ENCODE measurements at regions not wholly inside any gene's neighbourhood (a gene's known extent, or its start where the extent isn't known, plus 50 kb on each side); places are given as distances from the start of the nearest gene placed in this dataset.

DNA sequence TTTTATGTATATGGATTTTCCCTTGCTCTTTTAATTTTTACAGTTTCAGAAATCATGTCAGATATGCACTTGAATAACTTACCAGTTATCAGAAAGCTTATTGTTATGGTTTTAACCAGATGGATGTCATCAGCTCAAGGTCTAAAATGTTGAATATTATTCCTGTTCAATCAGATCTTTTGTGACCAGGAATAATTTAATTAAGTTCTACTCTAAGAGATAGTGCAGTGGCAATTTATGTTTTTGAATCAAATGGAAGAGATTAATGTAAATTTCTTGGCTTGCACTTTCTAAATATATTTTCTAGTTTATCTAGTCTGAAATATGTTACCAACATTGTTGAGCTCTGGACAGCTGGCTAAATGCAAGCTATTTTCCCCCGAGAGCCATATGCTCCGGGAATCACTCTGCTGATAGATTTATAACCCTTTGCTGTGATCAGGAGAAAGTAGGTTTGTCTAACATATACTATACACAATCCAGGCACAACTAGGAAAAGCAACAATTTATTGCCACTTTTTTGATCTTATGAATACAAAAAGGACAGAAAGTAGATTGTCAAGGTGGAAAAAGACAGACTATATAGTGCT is 76.8 kb upstream of the CD96 start:
- Histone ChIP-seq H2AFZ (ENCODE audit: control insufficient read depth, low read length) (no peak overlapping the region), H3K4me1 (ENCODE audit: control insufficient read depth, extremely low read depth, insufficient read depth, low read length) (no peaks in the 10 kb centered on the region), H3K4me2 (ENCODE audit: control insufficient read depth, extremely low read depth, insufficient read depth, low read depth, low read length) (no peak overlapping the region)

DNA sequence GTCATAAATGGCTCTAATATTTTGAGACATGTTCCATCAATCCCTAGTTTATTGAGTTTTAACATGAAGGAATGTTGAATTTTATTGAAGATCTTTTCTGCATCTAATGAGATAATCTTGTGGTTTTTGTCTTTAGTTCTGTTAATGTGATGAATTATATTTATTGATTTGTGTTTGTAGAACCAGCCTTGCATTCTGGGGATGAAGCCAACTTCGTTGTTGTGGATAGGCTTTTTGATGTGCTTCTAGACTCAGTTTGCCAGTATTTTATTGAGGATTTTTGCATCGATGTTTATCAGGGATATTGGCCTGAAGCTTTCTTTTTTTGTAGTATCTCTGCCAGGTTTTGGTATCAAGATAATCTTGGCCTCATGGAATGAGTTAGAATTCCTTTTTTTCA is 72.0 kb upstream of the CD96 start:
- dilution Hi-C loops (cut with MboI; ENCODE audit: extremely low pct_ligation_motif_present, low sequenced_read_pairs) = no loop called here
- Histone ChIP-seq H3K36me3 (ENCODE audit: control insufficient read depth in 2 of 2, extremely low read depth in 1 of 2, insufficient read depth in 2 of 2, low read length in 2 of 2) (no peaks in the 10 kb centered on the region), H3K27me3 (ENCODE audit: control insufficient read depth, extremely low read depth, insufficient read depth, low read length) (no peaks in the 10 kb centered on the region), H3K9me1 (ENCODE audit: control insufficient read depth, extremely low read depth, insufficient read depth, low read length) (no peaks in the 10 kb centered on the region), H4K20me1 (ENCODE audit: control insufficient read depth, extremely low read depth, insufficient read depth, low read length) (no peaks in the 10 kb centered on the region), H2AFZ (ENCODE audit: control insufficient read depth, low read length) (no peak overlapping the region), H3K4me1 (ENCODE audit: control insufficient read depth, extremely low read depth, insufficient read depth, low read length) (no peaks in the 10 kb centered on the region), H3K4me2 (ENCODE audit: control insufficient read depth, extremely low read depth, insufficient read depth, low read depth, low read length) (no peak overlapping the region), H3K9ac (ENCODE audit: control insufficient read depth, extremely low read depth, insufficient read depth, low read length) (no peak overlapping the region), H3K4me3 (ENCODE audit: control insufficient read depth in 2 of 3, extremely low read depth in 1 of 3, insufficient read depth in 2 of 3, low read depth in 1 of 3, low read length in 3 of 3) (no peak overlapping the region), H3K79me2 (ENCODE audit: control insufficient read depth, insufficient read depth, low read length) (no peaks in the 10 kb centered on the region), H3K9me3 (ENCODE audit: control insufficient read depth, low read depth, low read length) (no peaks in the 10 kb centered on the region), H3K27ac (ENCODE audit: control insufficient read depth, insufficient read depth, low read length) (no peak overlapping the region)
- FAIRE-seq = no peak
- no peak for TF ChIP-seq EZH2 (IDR thresholded peaks at IDR 0.05; ENCODE audit: low read length)
- TF ChIP-seq, protein P1, sequence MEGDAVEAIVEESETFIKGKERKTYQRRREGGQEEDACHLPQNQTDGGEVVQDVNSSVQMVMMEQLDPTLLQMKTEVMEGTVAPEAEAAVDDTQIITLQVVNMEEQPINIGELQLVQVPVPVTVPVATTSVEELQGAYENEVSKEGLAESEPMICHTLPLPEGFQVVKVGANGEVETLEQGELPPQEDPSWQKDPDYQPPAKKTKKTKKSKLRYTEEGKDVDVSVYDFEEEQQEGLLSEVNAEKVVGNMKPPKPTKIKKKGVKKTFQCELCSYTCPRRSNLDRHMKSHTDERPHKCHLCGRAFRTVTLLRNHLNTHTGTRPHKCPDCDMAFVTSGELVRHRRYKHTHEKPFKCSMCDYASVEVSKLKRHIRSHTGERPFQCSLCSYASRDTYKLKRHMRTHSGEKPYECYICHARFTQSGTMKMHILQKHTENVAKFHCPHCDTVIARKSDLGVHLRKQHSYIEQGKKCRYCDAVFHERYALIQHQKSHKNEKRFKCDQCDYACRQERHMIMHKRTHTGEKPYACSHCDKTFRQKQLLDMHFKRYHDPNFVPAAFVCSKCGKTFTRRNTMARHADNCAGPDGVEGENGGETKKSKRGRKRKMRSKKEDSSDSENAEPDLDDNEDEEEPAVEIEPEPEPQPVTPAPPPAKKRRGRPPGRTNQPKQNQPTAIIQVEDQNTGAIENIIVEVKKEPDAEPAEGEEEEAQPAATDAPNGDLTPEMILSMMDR (optimal IDR thresholded peaks at IDR 0.05 in 1 of 3, IDR thresholded peaks at IDR 0.05 in 1 of 3, conservative IDR thresholded peaks at IDR 0.05 in 1 of 3; ENCODE audit: extremely low read depth in 1 of 3, insufficient read depth in 2 of 3, low read length in 3 of 3) = no peak
- DNase-seq (ENCODE audit: low read depth, low spot score) = no peak

More for the DNA sequence above, 76.8 kb upstream of the CD96 start:
- TF ChIP-seq, protein P1 (optimal IDR thresholded peaks at IDR 0.05 in 1 of 3, IDR thresholded peaks at IDR 0.05 in 1 of 3, conservative IDR thresholded peaks at IDR 0.05 in 1 of 3; ENCODE audit: extremely low read depth in 1 of 3, insufficient read depth in 2 of 3, low read length in 3 of 3) = no peak
- TF ChIP-seq EZH2 (IDR thresholded peaks at IDR 0.05; ENCODE audit: low read length) = no peak
- no peaks in the 10 kb centered on the region for H3K9me1 ChIP-seq (ENCODE audit: control insufficient read depth, extremely low read depth, insufficient read depth, low read length)
- no peaks in the 10 kb centered on the region for H4K20me1 ChIP-seq (ENCODE audit: control insufficient read depth, extremely low read depth, insufficient read depth, low read length)
- H3K27ac ChIP-seq (ENCODE audit: control insufficient read depth, insufficient read depth, low read length) = no peak overlapping the region
- H3K27me3 ChIP-seq (ENCODE audit: control insufficient read depth, extremely low read depth, insufficient read depth, low read length) = no peaks in the 10 kb centered on the region
- dilution Hi-C loops (cut with MboI; ENCODE audit: extremely low pct_ligation_motif_present, low sequenced_read_pairs) = no loop called here
- no peaks in the 10 kb centered on the region for H3K9me3 ChIP-seq (ENCODE audit: control insufficient read depth, low read depth, low read length)
- DNase-seq (ENCODE audit: low read depth, low spot score) (no peak), FAIRE-seq (no peak)
- no peaks in the 10 kb centered on the region for H3K36me3 ChIP-seq (ENCODE audit: control insufficient read depth in 2 of 2, extremely low read depth in 1 of 2, insufficient read depth in 2 of 2, low read length in 2 of 2)
- no peak overlapping the region for H3K4me3 ChIP-seq (ENCODE audit: control insufficient read depth in 2 of 3, extremely low read depth in 1 of 3, insufficient read depth in 2 of 3, low read depth in 1 of 3, low read length in 3 of 3)
- H3K9ac ChIP-seq (ENCODE audit: control insufficient read depth, extremely low read depth, insufficient read depth, low read length) = no peak overlapping the region
- H3K79me2 ChIP-seq (ENCODE audit: control insufficient read depth, insufficient read depth, low read length) = no peaks in the 10 kb centered on the region
